ENCODE measurements at regions not wholly inside any gene's neighbourhood (a gene's known extent, or its start where the extent isn't known, plus 50 kb on each side); places are given as distances from the start of the nearest gene placed in this dataset.

DNA sequence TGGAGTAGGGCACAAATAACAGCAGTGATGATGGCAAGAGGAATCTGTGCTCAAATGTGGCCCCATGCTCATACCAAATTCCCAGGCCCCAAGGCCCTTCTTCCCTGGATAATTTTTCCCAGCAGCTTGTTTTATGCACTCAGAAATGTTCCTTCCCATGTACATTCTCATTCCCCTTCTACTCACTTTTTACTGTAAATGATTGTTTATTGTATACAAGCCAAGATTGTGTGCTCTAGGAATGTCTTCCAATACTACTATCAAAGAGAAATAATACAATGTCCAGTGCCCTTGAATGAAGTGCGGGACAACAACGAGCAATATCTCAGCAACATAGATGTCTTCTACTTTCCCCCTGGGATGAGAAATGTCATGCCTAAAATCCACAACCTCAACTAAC is 201.6 kb downstream of the ICOS start:
- CTCF ChIA-PET (ENCODE audit: low intra/inter-chr PET ratio, low total read pairs): no interaction called here
- TF ChIP-seq ZNF512B (CRISPR knock-in tag; IDR thresholded peaks at IDR 0.05; ENCODE audit: borderline replicate concordance) (no peak), ZNF549 (CRISPR knock-in tag; IDR thresholded peaks at IDR 0.05) (no peak), ZNF761 (CRISPR knock-in tag; conservative IDR thresholded peaks at IDR 0.05) (no peak), E2F2 (CRISPR knock-in tag; IDR thresholded peaks at IDR 0.05; ENCODE audit: borderline replicate concordance) (no peak), NCOA5 (CRISPR knock-in tag; IDR thresholded peaks at IDR 0.05) (no peak), ZBTB21 (CRISPR knock-in tag; IDR thresholded peaks at IDR 0.05) (no peak), ELF1 (CRISPR knock-in tag; IDR thresholded peaks at IDR 0.05) (no peak)
- no peak overlapping the region for H3K4me3 ChIP-seq (replicated peaks in 1 of 3; ENCODE audit: insufficient read depth in 1 of 3, low read depth in 2 of 3, low read length in 3 of 3)

More for the DNA sequence above, 201.6 kb downstream of the ICOS start:
- Histone ChIP-seq H3K36me3 (replicated peaks in 1 of 2; ENCODE audit: control insufficient read depth in 1 of 2, insufficient read depth in 2 of 2, low read length in 2 of 2) (no peaks in the 10 kb centered on the region), H3K27ac (ENCODE audit: extremely low read length, insufficient read depth, low read length) (no peak overlapping the region), H3K4me1 (ENCODE audit: insufficient read depth, low read length) (no peaks in the 10 kb centered on the region), H3K9me3 (ENCODE audit: low read length) (no peaks in the 10 kb centered on the region), H3K4me2 (ENCODE audit: low read depth, low read length) (no peak overlapping the region), H3K79me2 (ENCODE audit: insufficient read depth, low read length) (no peaks in the 10 kb centered on the region), H2AFZ (ENCODE audit: low read length) (no peak overlapping the region), H3K27me3 (ENCODE audit: control insufficient read depth in 1 of 2, insufficient read depth in 2 of 2, low read length in 2 of 2) (peaks cover 0 to 7% of the 10 kb centered on the region in 2 experiments; a peak in 1 of 5 replicates), H4K20me1 (ENCODE audit: insufficient read depth, low read length) (no peaks in the 10 kb centered on the region), H3K9ac (ENCODE audit: insufficient read depth, low read depth, low read length) (no peak overlapping the region)
- DNase-seq (ENCODE audit: low spot score) (no peak), ATAC-seq (no peak), FAIRE-seq (no peak)
- intact Hi-C loops (cut with micrococcal nuclease; ENCODE audit: unreplicated experiment) (no loop called here), in situ Hi-C loops (cut with HindIII; ENCODE audit: extremely low pct_ligation_motif_present, low pct_unique_long_range_greater_than_20kb) (no loop called here)
- POLR2A ChIA-PET: no interaction called here
- WGBS (ENCODE audit: low lambda C conversion rate): 0% methylated on average over 2 of the region's 2 CpGs
- no TSS peak for BruUV-seq (replicated peaks)
